ENCODE measurements at regions not wholly inside any gene's neighbourhood (a gene's known extent, or its start where the extent isn't known, plus 50 kb on each side); places are given as distances from the start of the nearest gene placed in this dataset.

DNA sequence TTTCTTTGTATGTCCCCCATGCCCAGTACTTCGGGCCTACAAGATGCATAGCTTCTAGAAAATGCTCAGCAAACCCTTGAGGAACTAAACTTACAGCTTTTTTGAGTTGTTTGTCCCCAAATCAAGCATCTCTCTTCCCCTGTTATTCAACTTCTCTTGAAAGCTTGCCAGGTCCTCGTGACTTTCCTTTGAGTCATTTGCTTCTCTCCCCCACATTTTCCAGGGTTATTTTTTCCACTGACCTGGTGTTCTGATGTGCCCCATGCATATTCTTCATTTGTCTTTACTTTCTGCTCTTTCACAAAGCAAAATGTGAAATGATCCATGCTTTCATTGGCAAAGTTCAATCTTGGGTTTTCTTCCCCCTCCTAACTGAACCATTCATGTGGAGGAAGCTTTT lies 204.8 kb downstream of the TFAP2A start:
- H3K4me1 ChIP-seq (replicated peaks in 1 of 2): peaks cover 0 to 7% of the 10 kb centered on the region in 2 donors
- H3K4me3 ChIP-seq: no peak overlapping the region
- TF ChIP-seq POLR2A (IDR thresholded peaks at IDR 0.05): no peak
- TF ChIP-seq, protein P1, sequence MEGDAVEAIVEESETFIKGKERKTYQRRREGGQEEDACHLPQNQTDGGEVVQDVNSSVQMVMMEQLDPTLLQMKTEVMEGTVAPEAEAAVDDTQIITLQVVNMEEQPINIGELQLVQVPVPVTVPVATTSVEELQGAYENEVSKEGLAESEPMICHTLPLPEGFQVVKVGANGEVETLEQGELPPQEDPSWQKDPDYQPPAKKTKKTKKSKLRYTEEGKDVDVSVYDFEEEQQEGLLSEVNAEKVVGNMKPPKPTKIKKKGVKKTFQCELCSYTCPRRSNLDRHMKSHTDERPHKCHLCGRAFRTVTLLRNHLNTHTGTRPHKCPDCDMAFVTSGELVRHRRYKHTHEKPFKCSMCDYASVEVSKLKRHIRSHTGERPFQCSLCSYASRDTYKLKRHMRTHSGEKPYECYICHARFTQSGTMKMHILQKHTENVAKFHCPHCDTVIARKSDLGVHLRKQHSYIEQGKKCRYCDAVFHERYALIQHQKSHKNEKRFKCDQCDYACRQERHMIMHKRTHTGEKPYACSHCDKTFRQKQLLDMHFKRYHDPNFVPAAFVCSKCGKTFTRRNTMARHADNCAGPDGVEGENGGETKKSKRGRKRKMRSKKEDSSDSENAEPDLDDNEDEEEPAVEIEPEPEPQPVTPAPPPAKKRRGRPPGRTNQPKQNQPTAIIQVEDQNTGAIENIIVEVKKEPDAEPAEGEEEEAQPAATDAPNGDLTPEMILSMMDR (IDR thresholded peaks at IDR 0.05): no peak
- peak; percentile 18 to 60 (median 51) for DNase-seq
- H3K9me3 ChIP-seq (replicated peaks in 1 of 3): no peaks in the 10 kb centered on the region
- intact Hi-C loops (cut with DNase I): no loop called here
- WGBS, 4 donors: 28 to 41% (median 32%) methylated on average over 2 of the region's 2 CpGs
- no peaks in the 10 kb centered on the region for H3K36me3 ChIP-seq (replicated peaks in 1 of 2)
- H3K27ac ChIP-seq: peak overlapping the region in 1 of 5 donors; percentile 39
- no peaks in the 10 kb centered on the region for H3K27me3 ChIP-seq

DNA sequence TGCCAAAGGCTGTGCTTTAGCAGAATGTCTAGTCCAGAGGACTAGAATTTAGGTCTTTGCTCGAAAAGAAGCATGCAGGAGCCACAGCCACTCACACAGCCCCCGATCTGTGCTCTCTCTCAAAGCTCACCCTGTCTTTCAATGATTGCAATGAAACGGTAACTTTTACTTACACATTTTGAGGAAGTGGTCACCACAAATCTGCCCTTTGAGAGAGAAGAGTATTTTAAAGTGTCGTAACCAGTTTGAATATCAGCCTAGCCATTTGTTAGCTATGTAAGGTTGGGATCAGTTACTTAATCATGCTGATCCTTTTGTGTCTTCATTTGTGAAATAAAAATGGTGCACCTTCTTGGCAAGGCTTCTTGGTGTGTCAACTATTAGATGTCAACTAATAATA lies 209.0 kb downstream of the TFAP2A start:
- no peak overlapping the region for H3K4me3 ChIP-seq
- DNase-seq: no peak
- 41 to 56% (median 46%) methylated on average over 4 of the region's 4 CpGs for WGBS, 4 donors
- H3K27me3 ChIP-seq: no peaks in the 10 kb centered on the region
- H3K27ac ChIP-seq: no peak overlapping the region
- peaks cover 0 to 7% of the 10 kb centered on the region in 2 donors for H3K4me1 ChIP-seq (replicated peaks in 1 of 2)
- intact Hi-C loops (cut with DNase I): no loop called here
- TF ChIP-seq, protein P1 (IDR thresholded peaks at IDR 0.05): no peak
- no peak for TF ChIP-seq POLR2A (IDR thresholded peaks at IDR 0.05)
- H3K9me3 ChIP-seq (replicated peaks in 1 of 3): no peaks in the 10 kb centered on the region
- no peaks in the 10 kb centered on the region for H3K36me3 ChIP-seq (replicated peaks in 1 of 2)

DNA sequence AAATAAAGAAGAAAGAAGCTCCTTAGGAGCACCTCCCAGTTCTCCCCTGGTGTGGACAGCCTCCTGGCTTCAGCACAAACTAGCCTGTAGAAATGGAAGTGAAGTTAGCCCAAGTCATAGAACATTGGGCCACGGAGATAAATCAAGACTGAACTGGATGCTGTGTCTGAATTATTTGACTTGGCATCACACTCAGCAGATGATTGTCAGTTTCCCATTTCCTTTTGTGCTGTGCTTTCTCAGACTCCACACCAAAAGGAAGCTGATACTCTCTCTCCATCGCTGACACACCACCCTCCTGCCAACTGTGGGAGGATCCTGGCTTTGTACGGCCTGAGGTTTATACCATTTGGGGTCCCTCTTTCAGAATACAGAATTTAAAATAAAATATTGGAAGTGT lies 209.8 kb downstream of the TFAP2A start:
- WGBS, 4 donors: 29 to 54% (median 48%) methylated on average over 3 of the region's 3 CpGs
- DNase-seq: no peak
- Histone ChIP-seq H3K36me3 (replicated peaks in 1 of 2) (no peaks in the 10 kb centered on the region), H3K4me3 (no peak overlapping the region), H3K4me1 (replicated peaks in 1 of 2) (peaks cover 0 to 4% of the 10 kb centered on the region in 2 donors), H3K9me3 (replicated peaks in 1 of 3) (no peaks in the 10 kb centered on the region), H3K27ac (no peak overlapping the region), H3K27me3 (no peaks in the 10 kb centered on the region)
- intact Hi-C loops (cut with DNase I): no loop called here
- TF ChIP-seq POLR2A (IDR thresholded peaks at IDR 0.05): no peak
- TF ChIP-seq, protein P1 (IDR thresholded peaks at IDR 0.05): no peak

DNA sequence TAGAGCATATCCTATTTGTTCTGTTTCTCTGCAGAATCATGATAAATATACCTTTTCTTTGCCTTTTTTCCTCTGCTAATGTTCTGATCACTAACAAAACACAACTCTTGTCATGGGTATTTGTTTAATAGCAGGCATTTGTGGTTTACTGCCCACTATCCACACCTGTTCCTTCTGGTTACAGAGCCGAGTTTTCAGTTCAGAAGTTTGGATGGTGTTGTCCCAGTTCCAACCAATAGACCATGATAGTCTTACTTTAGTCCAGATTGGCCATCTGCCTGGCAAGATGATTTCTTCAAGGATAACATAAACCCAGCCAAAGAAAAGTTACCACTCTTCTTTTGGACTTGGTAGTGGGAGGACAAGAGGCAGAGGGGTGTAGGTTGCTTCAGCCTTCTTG lies 211.2 kb downstream of the TFAP2A start:
- intact Hi-C loops (cut with DNase I): no loop called here
- Histone ChIP-seq H3K36me3 (replicated peaks in 1 of 2) (no peaks in the 10 kb centered on the region), H3K27me3 (no peaks in the 10 kb centered on the region), H3K4me1 (replicated peaks in 1 of 2) (no peaks in the 10 kb centered on the region), H3K27ac (no peak overlapping the region), H3K4me3 (no peak overlapping the region), H3K9me3 (replicated peaks in 1 of 3) (no peaks in the 10 kb centered on the region)
- WGBS, 4 donors: 57 to 76% (median 71%) methylated on average over 1 of the region's 1 CpG
- TF ChIP-seq, protein P1 (IDR thresholded peaks at IDR 0.05): no peak
- TF ChIP-seq POLR2A (IDR thresholded peaks at IDR 0.05): no peak
- DNase-seq: no peak
